ENCODE measurements at regions not wholly inside any gene's neighbourhood (a gene's known extent, or its start where the extent isn't known, plus 50 kb on each side); places are given as distances from the start of the nearest gene placed in this dataset.

DNA sequence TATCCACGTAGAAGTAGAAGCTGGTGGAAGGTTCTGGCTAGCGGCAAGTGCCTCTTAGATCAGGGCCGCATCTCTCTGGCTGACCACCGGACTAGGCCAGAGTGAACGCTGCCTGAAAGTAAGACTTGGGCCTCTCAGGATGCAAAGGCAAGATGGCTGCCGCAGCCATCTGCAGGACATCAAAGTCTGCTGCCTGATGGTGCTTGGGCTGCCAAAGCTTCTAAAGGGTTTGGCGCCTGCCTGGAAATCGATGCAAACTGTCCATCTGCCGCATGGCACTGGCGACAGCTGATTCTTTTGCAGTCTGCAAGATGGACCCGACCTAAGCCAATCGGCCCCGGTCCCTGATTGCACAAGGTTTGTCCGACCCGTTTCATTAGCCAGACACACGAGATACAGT, 196.7 kb upstream of the TBC1D5 start:
- no peaks in the 10 kb centered on the region for H3K36me3 ChIP-seq (ENCODE audit: insufficient read depth, low read length)
- no peaks in the 10 kb centered on the region for H3K9me3 ChIP-seq (ENCODE audit: control insufficient read depth, insufficient read depth, low read length)
- no peak overlapping the region for H3K9ac ChIP-seq (ENCODE audit: low read depth, low read length)
- no peaks in the 10 kb centered on the region for H3K4me1 ChIP-seq (ENCODE audit: insufficient read depth, low read length)

- no peak overlapping the region for H3K9ac ChIP-seq (ENCODE audit: low read depth, low read length)
- no peaks in the 10 kb centered on the region for H3K36me3 ChIP-seq (ENCODE audit: insufficient read depth, low read length)
- H3K9me3 ChIP-seq (ENCODE audit: control insufficient read depth, insufficient read depth, low read length): no peaks in the 10 kb centered on the region
- no peaks in the 10 kb centered on the region for H3K4me1 ChIP-seq (ENCODE audit: insufficient read depth, low read length)
Observed at GRCh38 chr3:17938313-17938712, 195.9 kb upstream of the TBC1D5 start.

GRCh38 chr3:17936736-17937480, 194.5 kb upstream of the TBC1D5 start:
- Histone ChIP-seq H3K4me1 (ENCODE audit: insufficient read depth, low read length) (no peaks in the 10 kb centered on the region), H3K9me3 (ENCODE audit: control insufficient read depth, insufficient read depth, low read length) (no peaks in the 10 kb centered on the region), H3K36me3 (ENCODE audit: insufficient read depth, low read length) (no peaks in the 10 kb centered on the region), H3K9ac (ENCODE audit: low read depth, low read length) (no peak overlapping the region)

GRCh38 chr3:17935222-17935621, 192.8 kb upstream of the TBC1D5 start:
- Histone ChIP-seq H3K9me3 (ENCODE audit: control insufficient read depth, insufficient read depth, low read length) (no peaks in the 10 kb centered on the region), H3K4me1 (ENCODE audit: insufficient read depth, low read length) (no peaks in the 10 kb centered on the region), H3K36me3 (ENCODE audit: insufficient read depth, low read length) (no peaks in the 10 kb centered on the region), H3K9ac (ENCODE audit: low read depth, low read length) (no peak overlapping the region)

- H3K9me3 ChIP-seq (ENCODE audit: control insufficient read depth, insufficient read depth, low read length): no peaks in the 10 kb centered on the region
- no peaks in the 10 kb centered on the region for H3K4me1 ChIP-seq (ENCODE audit: insufficient read depth, low read length)
- H3K9ac ChIP-seq (ENCODE audit: low read depth, low read length): no peak overlapping the region
- no peaks in the 10 kb centered on the region for H3K36me3 ChIP-seq (ENCODE audit: insufficient read depth, low read length)
Observed at GRCh38 chr3:17932136-17932771, 189.8 kb upstream of the TBC1D5 start.

DNA sequence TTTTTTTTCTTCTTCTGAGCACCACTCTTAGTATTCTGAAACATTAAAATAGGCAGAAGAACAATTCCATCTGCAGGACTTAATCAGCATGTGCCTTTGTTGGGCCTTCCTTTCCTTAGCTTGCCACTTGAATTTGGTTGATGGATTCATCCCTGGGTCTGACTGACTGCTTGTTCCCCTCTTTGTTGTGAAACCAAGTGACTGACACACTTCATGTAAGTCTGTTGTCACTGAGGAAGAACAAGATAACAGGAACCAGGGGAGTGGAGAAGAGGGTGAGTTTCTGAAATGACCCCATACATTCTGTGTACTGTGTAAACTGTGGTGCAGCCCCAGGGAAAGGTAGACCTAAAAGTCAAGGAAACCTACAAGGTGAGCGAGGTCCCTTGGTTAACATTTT, 188.7 kb upstream of the TBC1D5 start:
- H3K4me1 ChIP-seq (ENCODE audit: insufficient read depth, low read length): no peaks in the 10 kb centered on the region

GRCh38 chr3:17928502-17929145, 186.2 kb upstream of the TBC1D5 start:
- H3K9ac ChIP-seq (ENCODE audit: low read depth, low read length): no peak overlapping the region
- H3K36me3 ChIP-seq (ENCODE audit: insufficient read depth, low read length): no peaks in the 10 kb centered on the region
- no peaks in the 10 kb centered on the region for H3K4me1 ChIP-seq (ENCODE audit: insufficient read depth, low read length)
- no peaks in the 10 kb centered on the region for H3K9me3 ChIP-seq (ENCODE audit: control insufficient read depth, insufficient read depth, low read length)

More for the DNA sequence above, 188.7 kb upstream of the TBC1D5 start:
- no peaks in the 10 kb centered on the region for H3K9me3 ChIP-seq (ENCODE audit: control insufficient read depth, insufficient read depth, low read length)
- no peaks in the 10 kb centered on the region for H3K36me3 ChIP-seq (ENCODE audit: insufficient read depth, low read length)
- H3K9ac ChIP-seq (ENCODE audit: low read depth, low read length): no peak overlapping the region

DNA sequence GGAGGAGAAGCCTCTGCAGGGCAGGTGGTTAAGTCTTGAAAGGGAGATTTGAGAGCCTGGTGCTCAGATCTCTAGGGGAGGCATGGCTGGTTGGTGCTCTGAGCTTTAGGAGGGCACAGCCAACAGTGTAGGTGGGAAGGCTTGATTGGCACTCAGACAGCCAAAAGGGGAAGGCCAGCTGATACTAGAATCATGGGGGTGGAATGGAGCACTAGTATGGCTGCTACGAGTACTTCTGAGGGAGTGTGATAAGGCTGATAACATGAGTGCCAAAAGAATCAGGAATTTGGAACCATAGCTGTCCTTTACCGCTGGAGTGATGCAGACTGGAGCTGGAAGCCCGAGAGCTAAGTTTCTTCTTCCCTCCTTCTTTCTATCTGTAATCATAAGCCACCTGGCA, 184.6 kb upstream of the TBC1D5 start:
- H3K36me3 ChIP-seq (ENCODE audit: insufficient read depth, low read length): no peaks in the 10 kb centered on the region
- H3K4me1 ChIP-seq (ENCODE audit: insufficient read depth, low read length): no peaks in the 10 kb centered on the region
- H3K9me3 ChIP-seq (ENCODE audit: control insufficient read depth, insufficient read depth, low read length): no peaks in the 10 kb centered on the region
- no peak overlapping the region for H3K9ac ChIP-seq (ENCODE audit: low read depth, low read length)

DNA sequence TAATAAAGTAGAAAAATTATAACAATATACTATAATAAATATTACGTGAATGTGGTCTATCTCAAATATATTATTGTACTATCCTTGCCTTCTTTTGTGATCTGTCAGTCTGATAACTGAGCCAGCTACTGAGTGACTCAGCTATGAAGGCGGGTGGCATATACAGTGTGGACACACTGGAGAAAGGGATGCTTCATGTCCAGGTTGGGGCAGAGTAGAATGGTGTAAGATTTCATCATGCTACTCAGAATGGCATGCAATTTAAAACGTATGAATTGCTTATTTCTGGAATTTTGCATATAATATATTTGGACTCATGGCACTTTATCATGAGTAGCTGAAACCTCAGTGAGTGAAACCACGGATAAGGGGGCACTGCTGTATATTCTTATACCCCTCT, 172.9 kb upstream of the TBC1D5 start:
- Histone ChIP-seq H3K9me3 (ENCODE audit: control insufficient read depth, insufficient read depth, low read length) (no peaks in the 10 kb centered on the region), H3K9ac (ENCODE audit: low read depth, low read length) (no peak overlapping the region), H3K36me3 (ENCODE audit: insufficient read depth, low read length) (no peaks in the 10 kb centered on the region), H3K4me1 (ENCODE audit: insufficient read depth, low read length) (no peaks in the 10 kb centered on the region; the same call in 1 of the 2 replicates)

- Histone ChIP-seq H3K36me3 (ENCODE audit: insufficient read depth, low read length) (no peaks in the 10 kb centered on the region), H3K4me1 (ENCODE audit: insufficient read depth, low read length) (no peaks in the 10 kb centered on the region; the same call in 1 of the 2 replicates), H3K9ac (ENCODE audit: low read depth, low read length) (no peak overlapping the region), H3K9me3 (ENCODE audit: control insufficient read depth, insufficient read depth, low read length) (no peaks in the 10 kb centered on the region)
Observed at GRCh38 chr3:17913359-17913758, 170.9 kb upstream of the TBC1D5 start.

DNA sequence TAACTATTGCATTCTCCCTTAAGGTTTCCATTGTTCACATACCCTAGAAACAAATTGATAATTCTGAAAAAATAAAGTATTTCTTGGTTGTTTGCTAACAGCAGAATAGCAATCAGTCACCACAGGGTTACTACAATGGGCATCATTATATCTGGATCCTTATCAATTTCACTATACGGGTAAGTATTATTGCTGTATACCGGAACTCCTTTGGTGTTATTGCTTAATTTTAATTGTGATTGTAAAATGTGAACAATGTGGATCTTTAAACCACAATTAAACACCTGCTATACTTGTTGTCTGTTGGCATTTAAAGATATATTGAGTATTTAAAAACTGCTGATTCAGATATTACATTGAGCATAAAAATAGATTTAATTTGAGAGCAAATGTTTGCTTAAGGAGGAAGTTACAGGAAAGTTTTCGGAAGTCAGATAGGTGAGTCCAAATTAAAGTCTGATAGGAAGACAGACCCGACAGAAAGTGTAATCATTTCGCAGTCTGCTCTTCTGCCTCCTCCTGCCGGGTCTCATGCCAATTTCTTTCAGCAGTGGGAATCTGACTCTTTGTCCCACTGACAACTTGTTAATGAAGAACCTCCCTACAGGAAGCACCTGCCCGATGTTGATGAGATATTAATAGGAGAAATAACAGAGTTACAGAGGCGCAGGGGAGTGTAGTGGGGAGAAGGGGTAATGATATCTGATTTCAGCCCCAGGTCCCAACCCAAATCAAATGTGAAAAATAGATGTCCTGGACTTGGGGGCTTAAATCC, 169.7 kb upstream of the TBC1D5 start:
- Histone ChIP-seq H3K36me3 (ENCODE audit: insufficient read depth, low read length) (no peaks in the 10 kb centered on the region), H3K9ac (ENCODE audit: low read depth, low read length) (no peak overlapping the region), H3K9me3 (ENCODE audit: control insufficient read depth, insufficient read depth, low read length) (no peaks in the 10 kb centered on the region), H3K4me1 (ENCODE audit: insufficient read depth, low read length) (no peaks in the 10 kb centered on the region; the same call in 1 of the 2 replicates)

- no peaks in the 10 kb centered on the region for H3K9me3 ChIP-seq (ENCODE audit: control insufficient read depth, insufficient read depth, low read length)
- H3K4me1 ChIP-seq (ENCODE audit: insufficient read depth, low read length): no peaks in the 10 kb centered on the region; the same call in 1 of the 2 replicates
- no peak overlapping the region for H3K9ac ChIP-seq (ENCODE audit: low read depth, low read length)
- H3K36me3 ChIP-seq (ENCODE audit: insufficient read depth, low read length): no peaks in the 10 kb centered on the region
Observed at GRCh38 chr3:17910922-17911321, 168.5 kb upstream of the TBC1D5 start.

DNA sequence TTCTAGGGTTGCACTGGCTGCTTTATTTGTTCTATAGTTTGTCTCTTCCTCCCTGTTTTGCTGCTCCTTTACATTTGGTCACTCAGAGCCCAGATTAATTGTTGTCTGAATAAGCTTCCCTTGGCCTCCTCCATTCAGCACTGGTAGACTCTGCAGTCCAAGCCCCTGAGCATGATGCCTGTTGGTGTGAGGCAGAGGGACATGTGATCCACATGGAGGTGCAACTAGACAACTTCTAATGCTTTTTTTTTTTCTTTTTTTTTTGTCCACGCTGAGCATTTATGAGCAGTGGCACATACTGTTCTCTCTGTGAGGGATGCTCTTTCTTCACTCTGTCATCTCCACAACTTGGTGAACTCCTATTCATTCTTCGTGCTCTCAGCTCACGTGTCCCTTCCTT, 167.3 kb upstream of the TBC1D5 start:
- H3K9ac ChIP-seq (ENCODE audit: low read depth, low read length): no peak overlapping the region
- no peaks in the 10 kb centered on the region for H3K9me3 ChIP-seq (ENCODE audit: control insufficient read depth, insufficient read depth, low read length)
- no peaks in the 10 kb centered on the region; the same call in 1 of the 2 replicates for H3K4me1 ChIP-seq (ENCODE audit: insufficient read depth, low read length)
- no peaks in the 10 kb centered on the region for H3K36me3 ChIP-seq (ENCODE audit: insufficient read depth, low read length)

DNA sequence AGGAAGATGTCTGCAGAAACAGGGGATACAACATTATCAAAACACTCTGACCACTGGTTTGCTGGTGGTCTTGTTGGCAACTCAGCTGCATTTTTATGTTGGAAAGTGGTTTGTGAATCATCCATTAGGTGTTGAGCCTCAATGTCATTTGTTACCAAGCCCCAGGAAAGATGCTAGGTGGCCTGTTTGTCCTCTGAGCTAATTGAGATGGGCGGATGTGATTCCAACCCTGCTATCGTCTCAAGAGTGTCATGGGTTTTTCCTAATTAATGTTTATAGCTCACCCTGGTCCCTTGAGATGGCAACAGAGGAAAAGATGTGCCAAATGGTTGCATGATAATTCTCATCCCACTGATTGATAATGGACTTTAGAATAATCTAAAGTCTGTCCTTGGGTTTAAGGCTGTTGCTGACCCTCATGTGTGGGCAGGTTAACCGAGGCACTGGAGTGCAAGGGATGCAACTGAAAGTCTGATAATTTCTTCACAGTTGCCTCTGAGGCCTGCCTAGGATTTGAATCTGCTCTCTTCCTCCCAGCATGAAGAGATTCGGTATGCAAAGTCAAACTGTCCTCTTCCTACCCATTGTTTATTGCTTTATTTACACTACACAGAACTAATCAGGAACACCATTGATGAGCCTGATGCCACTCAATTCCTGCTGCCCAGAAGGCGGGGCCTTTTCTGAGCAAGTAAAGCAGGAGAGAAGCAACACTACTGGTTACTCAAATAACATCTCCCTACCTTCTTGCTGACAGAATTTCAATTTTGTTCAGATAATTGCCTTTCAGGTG, 166.2 kb upstream of the TBC1D5 start:
- no peaks in the 10 kb centered on the region for H3K9me3 ChIP-seq (ENCODE audit: control insufficient read depth, insufficient read depth, low read length)
- H3K4me1 ChIP-seq (ENCODE audit: insufficient read depth, low read length): no peaks in the 10 kb centered on the region; the same call in 1 of the 2 replicates
- H3K36me3 ChIP-seq (ENCODE audit: insufficient read depth, low read length): no peaks in the 10 kb centered on the region
- H3K9ac ChIP-seq (ENCODE audit: low read depth, low read length): no peak overlapping the region
